ENCODE measurements at regions not wholly inside any gene's neighbourhood (a gene's known extent, or its start where the extent isn't known, plus 50 kb on each side); places are given as distances from the start of the nearest gene placed in this dataset.
A peak's percentile ranks its signal among the peaks of the same experiment; 100 is the strongest.

- no peak for DNase-seq
Observed at GRCh38 chr4:123286903-123287466, 109.6 kb upstream of the SPRY1 start.

DNA sequence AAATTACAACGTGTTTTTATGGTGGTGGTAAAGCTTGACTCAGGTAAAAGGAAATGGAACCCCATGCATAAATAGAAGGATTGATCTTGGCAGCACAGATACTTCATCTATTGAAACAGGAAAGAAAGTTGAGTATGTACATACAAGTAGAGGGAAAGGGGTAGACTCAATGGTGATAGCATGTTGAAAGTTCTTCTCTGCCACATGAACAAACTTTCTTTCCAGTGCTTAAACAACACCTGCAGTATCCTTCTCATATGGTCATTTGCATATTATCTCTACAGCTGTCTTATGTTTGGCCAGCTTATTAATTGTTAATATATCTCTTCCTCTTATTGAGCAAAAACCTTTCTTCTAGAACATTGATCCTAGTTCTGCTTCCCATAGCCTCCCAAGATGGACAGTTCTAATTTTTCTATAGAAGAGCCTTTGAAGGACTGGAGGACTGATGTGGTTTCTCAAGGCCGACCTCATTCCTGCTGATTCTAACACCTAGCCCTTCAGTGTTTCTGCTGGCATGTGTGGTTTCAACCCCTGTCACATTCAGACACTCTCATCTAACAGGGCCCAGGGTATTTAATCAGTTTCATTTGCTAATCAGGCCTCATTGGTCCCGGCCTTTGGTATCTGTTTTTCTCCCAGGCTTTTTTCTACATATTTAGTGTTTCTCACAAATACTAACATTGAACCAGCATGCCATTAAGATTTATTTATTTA is 108.1 kb upstream of the SPRY1 start:
- DNase-seq: no peak

DNA sequence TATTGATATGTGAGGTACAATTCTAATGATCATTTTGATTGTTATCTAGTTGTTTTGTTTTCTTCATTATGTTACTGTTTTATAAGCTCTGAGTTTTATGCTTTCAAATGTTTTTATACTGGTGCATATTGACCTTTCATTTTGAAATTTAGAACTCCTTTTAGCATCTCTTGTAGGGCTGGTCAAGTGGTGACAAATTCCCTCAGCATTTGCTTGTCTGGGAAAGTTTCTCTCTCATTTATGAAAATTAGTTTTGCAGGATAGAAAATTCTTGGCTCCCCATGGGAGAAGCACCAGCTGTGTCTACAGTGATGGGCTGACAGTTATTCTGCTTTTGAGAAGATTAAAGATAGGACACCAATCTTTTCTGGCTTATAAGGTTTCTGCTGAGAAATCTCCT is 105.3 kb upstream of the SPRY1 start:
- no peak for DNase-seq

GRCh38 chr4:123297836-123298235 is 98.8 kb upstream of the SPRY1 start:
- DNase-seq: no peak

DNA sequence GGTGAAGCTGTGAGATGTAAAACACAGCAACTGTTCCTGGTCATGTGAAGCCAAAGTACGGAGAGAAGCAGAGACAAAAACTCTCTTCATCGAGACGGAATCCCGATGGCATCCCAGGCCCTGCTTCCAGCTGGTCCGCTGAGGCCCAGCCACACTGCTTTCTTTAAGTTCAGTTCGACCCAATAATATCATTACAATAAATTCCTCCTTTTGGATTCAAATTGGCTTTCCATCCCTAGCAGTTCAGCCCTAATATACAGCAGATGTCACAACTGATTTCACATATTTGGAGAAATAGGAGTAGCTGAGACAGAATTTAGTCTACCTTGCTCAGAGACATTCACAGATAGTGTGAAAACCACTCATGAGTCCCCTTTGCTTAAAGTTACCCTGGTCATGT is 98.3 kb upstream of the SPRY1 start:
- DNase-seq: no peak

- no peak for DNase-seq
Observed at GRCh38 chr4:123298801-123299200, 97.8 kb upstream of the SPRY1 start.

- DNase-seq: no peak
Observed at GRCh38 chr4:123299212-123299691, 97.3 kb upstream of the SPRY1 start.

DNA sequence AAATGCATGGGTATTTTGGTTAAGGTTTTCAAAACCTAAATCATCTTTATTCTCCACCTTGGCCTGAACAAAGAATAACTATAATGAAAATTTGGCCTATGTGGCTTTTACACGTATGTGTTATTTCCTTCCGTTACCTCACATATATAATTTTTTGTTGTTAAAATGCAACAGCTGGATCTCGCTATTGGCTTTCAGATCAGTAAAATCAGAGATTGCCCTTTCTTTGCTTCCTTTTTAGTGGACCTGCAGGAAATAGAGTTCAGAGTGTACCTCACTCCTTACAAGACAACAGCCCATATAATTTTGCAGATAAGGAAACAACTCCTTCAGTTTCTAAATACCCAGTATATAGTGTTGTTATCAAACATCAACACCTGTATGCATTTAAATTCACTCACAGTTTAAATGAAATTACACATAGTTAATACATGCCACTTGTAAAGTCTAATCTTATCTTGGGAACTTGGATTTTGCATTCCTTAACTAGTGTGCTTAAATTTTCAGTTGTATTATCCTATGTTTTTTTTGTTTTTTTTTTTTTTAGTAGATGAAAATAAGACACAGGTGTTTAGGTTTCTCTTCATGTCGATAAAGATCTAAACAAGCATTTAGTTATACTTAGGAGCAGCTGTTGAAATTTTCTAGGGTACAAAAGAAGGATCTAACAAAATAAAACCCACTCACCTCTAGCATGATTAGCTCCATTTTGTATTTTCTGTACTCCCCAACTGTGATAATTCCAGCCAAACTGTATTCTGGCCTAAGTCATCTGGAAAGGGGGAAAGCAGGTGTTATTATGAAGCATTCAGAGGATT is 96.2 kb upstream of the SPRY1 start:
- DNase-seq: no peak

- no peak for DNase-seq
Observed at GRCh38 chr4:123301923-123302322, 94.7 kb upstream of the SPRY1 start.

DNA sequence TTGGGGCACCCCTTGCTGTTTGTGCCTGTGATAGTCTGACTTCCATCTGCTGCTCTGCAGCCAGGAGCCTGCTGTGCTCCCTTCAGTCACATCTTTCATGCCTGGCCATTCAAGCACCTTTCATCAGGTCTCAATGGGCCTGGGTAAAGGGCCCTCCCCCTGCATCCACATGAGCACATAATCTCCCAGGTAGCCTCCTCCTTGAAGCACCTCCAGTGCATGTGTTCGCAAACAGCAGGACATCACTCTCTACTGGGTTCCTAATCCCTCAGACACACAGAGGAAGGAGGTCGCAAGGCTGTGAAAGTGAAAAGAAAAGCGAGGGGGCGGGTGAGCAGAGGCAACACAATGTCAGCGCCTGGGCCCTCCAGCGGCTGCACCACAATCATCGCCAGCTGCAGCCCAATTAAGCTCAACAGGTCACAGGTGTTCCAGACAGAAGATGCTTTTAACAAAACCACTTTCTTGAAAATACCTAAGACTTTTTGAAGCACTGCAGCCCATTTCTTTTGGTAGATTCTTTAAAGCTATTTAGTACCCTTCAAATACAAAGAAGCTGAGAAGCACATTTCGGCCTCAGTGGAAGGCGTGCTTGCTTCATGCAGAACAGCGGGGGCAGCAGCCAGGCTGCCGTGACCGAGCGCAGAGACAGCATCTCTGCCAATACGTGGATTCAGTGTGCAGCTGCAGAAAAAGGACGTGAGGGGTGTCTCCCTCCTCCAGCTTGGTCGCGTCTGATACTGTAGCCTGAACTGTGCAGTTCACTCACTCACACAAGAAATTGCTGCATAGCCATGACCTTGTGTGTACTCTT is 92.2 kb upstream of the SPRY1 start:
- peak; percentile 4 for DNase-seq

GRCh38 chr4:123305736-123306135 is 90.9 kb upstream of the SPRY1 start:
- no peak for DNase-seq

GRCh38 chr4:123306769-123307168 is 89.8 kb upstream of the SPRY1 start:
- DNase-seq: no peak

DNA sequence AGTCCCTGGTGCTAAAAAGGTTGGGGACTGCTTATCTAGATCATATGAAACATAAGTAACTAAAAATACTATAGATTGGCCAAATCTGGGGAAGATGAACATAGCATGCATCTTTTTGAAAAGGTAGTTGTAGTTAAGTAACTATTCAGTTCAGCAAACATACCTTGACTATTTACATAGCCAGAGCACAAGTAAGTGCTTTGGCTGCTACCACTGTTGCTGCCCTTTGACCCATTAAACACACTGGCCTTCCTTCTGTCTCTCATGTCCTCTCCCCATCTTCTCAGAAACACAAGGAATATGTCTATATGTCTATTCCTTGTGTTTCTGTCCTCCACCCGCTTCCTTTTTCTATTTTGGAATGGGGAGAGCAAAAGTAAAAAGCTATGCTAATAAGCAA is 87.9 kb upstream of the SPRY1 start:
- DNase-seq: no peak

- no peak for DNase-seq
Observed at GRCh38 chr4:123312116-123312515, 84.5 kb upstream of the SPRY1 start.

- DNase-seq: no peak
Observed at GRCh38 chr4:123312951-123313592, 83.5 kb upstream of the SPRY1 start.

- no peak for DNase-seq
Observed at GRCh38 chr4:123315617-123316016, 81.0 kb upstream of the SPRY1 start.

GRCh38 chr4:123317211-123317610 is 79.4 kb upstream of the SPRY1 start:
- no peak for DNase-seq

DNA sequence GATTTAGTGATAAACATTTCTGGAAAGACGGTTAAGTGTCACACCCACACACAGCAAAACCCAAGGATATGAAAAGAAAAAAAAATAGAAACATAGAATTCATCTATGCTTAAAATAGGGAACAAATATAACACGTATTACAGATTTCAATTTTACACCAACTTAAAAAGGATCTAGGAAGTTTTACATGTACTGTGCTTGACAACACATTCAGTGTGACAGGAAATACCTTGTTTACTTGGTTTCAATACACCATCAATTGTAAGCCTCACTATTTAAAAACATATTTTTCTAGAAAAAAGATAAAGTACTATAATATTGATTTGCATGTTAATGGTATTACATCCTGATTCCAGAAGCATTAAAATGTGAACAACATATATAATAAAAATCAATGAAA is 77.0 kb upstream of the SPRY1 start:
- DNase-seq: no peak

DNA sequence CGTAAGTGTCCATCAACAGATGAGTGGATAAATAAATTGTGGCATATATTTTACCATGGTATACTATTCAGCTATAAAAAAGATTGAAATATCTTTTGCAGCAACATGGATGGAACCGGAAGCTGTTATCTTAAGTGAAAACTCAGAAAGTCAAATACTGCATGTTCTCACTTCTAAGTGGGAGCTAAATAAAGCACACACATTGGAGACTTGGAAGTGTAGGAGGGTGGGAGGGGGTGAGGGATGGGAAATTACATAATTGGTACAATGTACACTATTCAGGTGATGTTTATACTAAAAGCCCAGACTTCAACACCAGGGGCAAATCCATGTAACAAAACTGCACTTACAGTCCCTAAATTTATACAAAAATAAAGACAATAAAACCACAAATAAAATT is 72.6 kb upstream of the SPRY1 start:
- no peak for DNase-seq

GRCh38 chr4:123325241-123325681 is 71.3 kb upstream of the SPRY1 start:
- DNase-seq: no peak

DNA sequence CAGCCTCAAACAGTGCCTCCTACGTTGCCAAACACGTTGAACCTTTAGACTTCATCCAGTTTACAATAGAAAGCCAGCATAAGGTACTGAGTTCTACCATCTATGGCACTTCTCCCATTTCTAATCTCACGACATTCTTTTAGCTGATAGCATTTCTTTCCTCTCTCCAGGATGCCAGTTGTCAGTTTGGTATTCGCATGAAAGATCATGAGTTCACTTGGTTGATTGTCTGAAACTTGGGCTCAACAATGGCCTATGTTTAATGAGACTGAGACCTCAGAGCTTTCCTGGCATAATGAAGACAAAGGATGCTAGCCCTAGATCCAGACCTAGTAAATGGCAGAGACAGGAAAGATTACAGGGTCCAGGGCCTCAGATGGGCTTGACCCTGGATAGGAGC is 69.2 kb upstream of the SPRY1 start:
- no peak for DNase-seq

DNA sequence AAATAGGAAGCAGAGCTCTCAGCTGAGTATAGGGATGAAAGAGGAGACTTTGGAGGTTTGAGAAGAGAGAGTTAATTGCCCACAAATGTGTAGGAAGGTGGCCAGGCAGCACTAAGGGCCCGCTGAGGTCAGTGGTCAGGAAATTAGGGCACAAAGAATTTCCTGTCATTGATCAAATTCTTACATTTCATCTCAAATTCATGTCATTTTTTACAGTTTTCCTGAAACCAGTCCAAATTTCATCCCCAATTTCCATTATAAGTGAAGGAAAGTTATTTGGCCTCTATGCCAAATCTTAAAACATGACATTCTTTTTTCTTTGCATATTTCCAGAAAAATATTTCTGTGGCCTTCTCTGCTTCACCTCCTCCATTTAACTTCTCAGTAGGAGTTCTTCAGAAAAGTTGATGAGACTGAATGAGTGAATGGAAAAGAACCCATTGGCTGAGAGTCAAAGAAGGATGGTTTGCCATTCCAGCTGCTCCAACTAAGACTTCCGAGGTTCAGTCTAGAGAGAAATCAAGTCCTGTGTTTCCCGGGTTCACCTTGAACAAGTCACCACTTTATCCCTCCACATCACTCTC is 68.7 kb upstream of the SPRY1 start:
- DNase-seq: no peak
